ENCODE measurements at regions not wholly inside any gene's neighbourhood (a gene's known extent, or its start where the extent isn't known, plus 50 kb on each side); places are given as distances from the start of the nearest gene placed in this dataset.

DNA sequence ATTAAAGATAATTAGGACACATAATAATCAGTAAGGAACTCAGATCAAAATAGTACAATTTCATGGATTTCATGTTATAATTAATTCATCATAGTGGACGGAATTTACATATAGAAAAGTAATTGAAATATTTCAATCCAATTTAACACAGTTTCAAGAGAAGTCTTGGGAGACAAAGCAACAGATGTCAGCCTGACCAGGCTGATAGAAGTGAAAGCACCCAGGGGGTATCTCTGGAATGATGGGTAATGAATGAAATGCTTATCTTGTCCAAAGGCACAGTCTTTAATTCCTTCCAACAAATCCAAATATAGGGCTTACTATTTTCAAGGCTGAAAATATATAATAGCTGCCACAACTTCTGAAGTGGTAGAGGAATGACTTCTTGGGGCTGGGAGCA lies 629.3 kb upstream of the RGMB start:
- Histone ChIP-seq H3K27ac (no peak overlapping the region), H3K9me3 (no peaks in the 10 kb centered on the region), H3K4me3 (no peak overlapping the region), H3K4me1 (no peaks in the 10 kb centered on the region), H3K36me3 (no peaks in the 10 kb centered on the region), H3K27me3 (no peaks in the 10 kb centered on the region)
- intact Hi-C loops (cut with DNase I), result no loop called here
- DNase-seq (ENCODE audit: extremely low spot score in 2 of 2), result no peak
- no peak for TF ChIP-seq POLR2AphosphoS5 (IDR thresholded peaks at IDR 0.05; ENCODE audit: insufficient read depth in 1 of 2, low read depth in 1 of 2)
- TF ChIP-seq, protein P1, sequence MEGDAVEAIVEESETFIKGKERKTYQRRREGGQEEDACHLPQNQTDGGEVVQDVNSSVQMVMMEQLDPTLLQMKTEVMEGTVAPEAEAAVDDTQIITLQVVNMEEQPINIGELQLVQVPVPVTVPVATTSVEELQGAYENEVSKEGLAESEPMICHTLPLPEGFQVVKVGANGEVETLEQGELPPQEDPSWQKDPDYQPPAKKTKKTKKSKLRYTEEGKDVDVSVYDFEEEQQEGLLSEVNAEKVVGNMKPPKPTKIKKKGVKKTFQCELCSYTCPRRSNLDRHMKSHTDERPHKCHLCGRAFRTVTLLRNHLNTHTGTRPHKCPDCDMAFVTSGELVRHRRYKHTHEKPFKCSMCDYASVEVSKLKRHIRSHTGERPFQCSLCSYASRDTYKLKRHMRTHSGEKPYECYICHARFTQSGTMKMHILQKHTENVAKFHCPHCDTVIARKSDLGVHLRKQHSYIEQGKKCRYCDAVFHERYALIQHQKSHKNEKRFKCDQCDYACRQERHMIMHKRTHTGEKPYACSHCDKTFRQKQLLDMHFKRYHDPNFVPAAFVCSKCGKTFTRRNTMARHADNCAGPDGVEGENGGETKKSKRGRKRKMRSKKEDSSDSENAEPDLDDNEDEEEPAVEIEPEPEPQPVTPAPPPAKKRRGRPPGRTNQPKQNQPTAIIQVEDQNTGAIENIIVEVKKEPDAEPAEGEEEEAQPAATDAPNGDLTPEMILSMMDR (IDR thresholded peaks at IDR 0.05), result no peak
- no peak for TF ChIP-seq POLR2A (IDR thresholded peaks at IDR 0.05)

GRCh38 chr5:98144710-98145109 lies 628.8 kb upstream of the RGMB start:
- no peak overlapping the region for H3K27ac ChIP-seq
- TF ChIP-seq POLR2A (IDR thresholded peaks at IDR 0.05), result no peak
- TF ChIP-seq, protein P1 (IDR thresholded peaks at IDR 0.05), result no peak
- no peak for TF ChIP-seq POLR2AphosphoS5 (IDR thresholded peaks at IDR 0.05; ENCODE audit: insufficient read depth in 1 of 2, low read depth in 1 of 2)
- H3K4me1 ChIP-seq, result no peaks in the 10 kb centered on the region
- no peak overlapping the region for H3K4me3 ChIP-seq
- H3K36me3 ChIP-seq, result no peaks in the 10 kb centered on the region
- H3K9me3 ChIP-seq, result no peaks in the 10 kb centered on the region
- H3K27me3 ChIP-seq, result no peaks in the 10 kb centered on the region
- intact Hi-C loops (cut with DNase I), result no loop called here
- DNase-seq (ENCODE audit: extremely low spot score in 2 of 2), result no peak

DNA sequence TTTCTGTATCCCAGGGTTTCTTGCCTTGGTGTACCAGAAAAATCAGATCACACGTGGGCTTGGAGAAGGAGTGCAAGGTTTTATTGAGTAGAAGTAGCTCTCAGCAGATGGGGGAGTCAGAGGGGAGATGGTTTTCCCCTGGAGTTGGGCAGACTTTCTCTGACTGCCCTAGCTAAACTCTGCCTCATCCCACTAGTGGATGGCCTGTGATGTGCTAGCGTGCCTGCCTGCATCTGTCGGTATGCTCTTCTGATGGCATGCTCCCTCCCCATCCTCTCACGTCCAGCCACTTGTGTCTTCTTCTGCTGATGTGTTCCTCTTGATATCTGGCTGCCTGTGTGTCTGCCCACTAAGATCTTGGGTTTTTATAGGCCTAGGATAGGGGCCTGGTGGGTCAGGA lies 616.1 kb upstream of the RGMB start:
- no peak overlapping the region for H3K27ac ChIP-seq
- intact Hi-C loops (cut with DNase I), result no loop called here

DNA sequence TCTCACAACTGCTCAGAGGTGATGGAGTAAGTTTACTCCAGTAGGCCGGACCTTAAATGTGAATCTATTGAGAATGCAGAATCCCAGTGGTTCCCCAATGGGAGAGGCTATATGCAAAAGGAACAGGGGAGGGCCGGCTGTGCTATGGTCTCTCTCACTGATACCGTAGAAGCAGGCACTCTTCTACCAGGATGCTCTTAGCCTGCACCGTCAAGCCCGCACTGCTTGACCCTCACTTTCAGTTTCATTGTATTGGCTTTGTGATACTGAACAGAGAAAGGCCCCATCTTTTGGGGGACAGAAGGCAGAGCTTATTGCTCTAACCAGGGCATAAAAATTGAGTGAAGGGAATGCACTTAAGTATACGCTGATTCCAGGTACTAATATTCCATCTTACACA lies 615.0 kb upstream of the RGMB start:
- intact Hi-C loops (cut with DNase I), result no loop called here
- Histone ChIP-seq H3K9me3 (no peaks in the 10 kb centered on the region), H3K27me3 (no peaks in the 10 kb centered on the region), H3K4me1 (no peaks in the 10 kb centered on the region), H3K36me3 (no peaks in the 10 kb centered on the region), H3K27ac (no peak overlapping the region), H3K4me3 (no peak overlapping the region)
- DNase-seq (ENCODE audit: extremely low spot score in 2 of 2), result no peak
- TF ChIP-seq POLR2A (IDR thresholded peaks at IDR 0.05) (no peak), POLR2AphosphoS5 (IDR thresholded peaks at IDR 0.05; ENCODE audit: insufficient read depth in 1 of 2, low read depth in 1 of 2) (no peak)
- TF ChIP-seq, protein P1 (IDR thresholded peaks at IDR 0.05), result no peak

More for the DNA sequence above, 616.1 kb upstream of the RGMB start:
- Histone ChIP-seq H3K36me3 (no peaks in the 10 kb centered on the region), H3K27me3 (no peaks in the 10 kb centered on the region), H3K9me3 (no peaks in the 10 kb centered on the region), H3K4me1 (no peaks in the 10 kb centered on the region), H3K4me3 (no peak overlapping the region)
- no peak for TF ChIP-seq POLR2A (IDR thresholded peaks at IDR 0.05)
- TF ChIP-seq, protein P1 (IDR thresholded peaks at IDR 0.05), result no peak
- no peak for TF ChIP-seq POLR2AphosphoS5 (IDR thresholded peaks at IDR 0.05; ENCODE audit: insufficient read depth in 1 of 2, low read depth in 1 of 2)
- no peak for DNase-seq (ENCODE audit: extremely low spot score in 2 of 2)

- Histone ChIP-seq H3K9me3 (no peaks in the 10 kb centered on the region), H3K27ac (no peak overlapping the region), H3K4me1 (no peaks in the 10 kb centered on the region), H3K36me3 (no peaks in the 10 kb centered on the region), H3K27me3 (no peaks in the 10 kb centered on the region), H3K4me3 (no peak overlapping the region)
- intact Hi-C loops (cut with DNase I), result no loop called here
- no peak for TF ChIP-seq POLR2AphosphoS5 (IDR thresholded peaks at IDR 0.05; ENCODE audit: insufficient read depth in 1 of 2, low read depth in 1 of 2)
- TF ChIP-seq, protein P1 (IDR thresholded peaks at IDR 0.05), result no peak
- no peak for TF ChIP-seq POLR2A (IDR thresholded peaks at IDR 0.05)
- no peak for DNase-seq (ENCODE audit: extremely low spot score in 2 of 2)
Measured at GRCh38 chr5:98163796-98164493, 609.5 kb upstream of the RGMB start.
